ENCODE measurements at regions not wholly inside any gene's neighbourhood (a gene's known extent, or its start where the extent isn't known, plus 50 kb on each side); places are given as distances from the start of the nearest gene placed in this dataset.

DNA sequence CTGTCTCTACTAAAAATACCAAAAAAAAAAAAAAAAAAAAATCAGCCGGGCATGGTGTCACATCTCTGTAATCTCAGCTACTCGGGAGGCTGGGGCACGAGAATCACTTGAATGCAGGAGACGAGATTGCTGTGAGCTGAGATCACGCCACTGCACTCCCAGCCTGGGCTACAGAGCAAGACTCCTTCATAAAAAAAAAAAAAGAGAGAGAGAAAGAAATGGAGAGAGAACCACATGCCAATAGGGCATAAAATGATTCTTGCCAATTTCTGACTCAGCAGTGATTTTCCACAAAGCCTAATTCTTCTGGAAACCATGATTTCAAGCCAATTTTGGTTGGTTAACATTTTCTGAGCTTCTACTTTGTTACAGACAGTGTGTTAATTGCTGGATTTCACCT, 250.4 kb upstream of the SEL1L start:
- no peak overlapping the region for H3K27ac ChIP-seq (ENCODE audit: low read length)
- 79% methylated on average over 4 of the region's 5 CpGs for WGBS (ENCODE audit: insufficient coverage)
- H3K4me3 ChIP-seq (ENCODE audit: low read length) = no peak overlapping the region
- no peaks in the 10 kb centered on the region for H3K9me3 ChIP-seq (ENCODE audit: control insufficient read depth, insufficient read depth, low read length)
- Mint-ChIP-seq H3K4me3 (no peak overlapping the region), H3K27ac (no peak overlapping the region), H3K36me3 (no peaks in the 10 kb centered on the region), H3K27me3 (ENCODE audit: low read depth in 2 of 2) (no peaks in the 10 kb centered on the region), H3K4me1 (no peaks in the 10 kb centered on the region), H3K9me3 (peaks cover 12 to 19% of the 10 kb centered on the region in 2 donors)
- DNase-seq (no peak), ATAC-seq (no peak)
- no peaks in the 10 kb centered on the region for H3K27me3 ChIP-seq (ENCODE audit: control insufficient read depth, insufficient read depth, low read length)
- H3K36me3 ChIP-seq (ENCODE audit: control insufficient read depth, insufficient read depth, low read length) = no peaks in the 10 kb centered on the region
- TF ChIP-seq, protein P1, sequence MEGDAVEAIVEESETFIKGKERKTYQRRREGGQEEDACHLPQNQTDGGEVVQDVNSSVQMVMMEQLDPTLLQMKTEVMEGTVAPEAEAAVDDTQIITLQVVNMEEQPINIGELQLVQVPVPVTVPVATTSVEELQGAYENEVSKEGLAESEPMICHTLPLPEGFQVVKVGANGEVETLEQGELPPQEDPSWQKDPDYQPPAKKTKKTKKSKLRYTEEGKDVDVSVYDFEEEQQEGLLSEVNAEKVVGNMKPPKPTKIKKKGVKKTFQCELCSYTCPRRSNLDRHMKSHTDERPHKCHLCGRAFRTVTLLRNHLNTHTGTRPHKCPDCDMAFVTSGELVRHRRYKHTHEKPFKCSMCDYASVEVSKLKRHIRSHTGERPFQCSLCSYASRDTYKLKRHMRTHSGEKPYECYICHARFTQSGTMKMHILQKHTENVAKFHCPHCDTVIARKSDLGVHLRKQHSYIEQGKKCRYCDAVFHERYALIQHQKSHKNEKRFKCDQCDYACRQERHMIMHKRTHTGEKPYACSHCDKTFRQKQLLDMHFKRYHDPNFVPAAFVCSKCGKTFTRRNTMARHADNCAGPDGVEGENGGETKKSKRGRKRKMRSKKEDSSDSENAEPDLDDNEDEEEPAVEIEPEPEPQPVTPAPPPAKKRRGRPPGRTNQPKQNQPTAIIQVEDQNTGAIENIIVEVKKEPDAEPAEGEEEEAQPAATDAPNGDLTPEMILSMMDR (IDR thresholded peaks at IDR 0.05) = no peak
- H3K4me1 ChIP-seq (ENCODE audit: control insufficient read depth, insufficient read depth, low read length) = no peaks in the 10 kb centered on the region
- intact Hi-C loops (cut with micrococcal nuclease) = no loop called here

DNA sequence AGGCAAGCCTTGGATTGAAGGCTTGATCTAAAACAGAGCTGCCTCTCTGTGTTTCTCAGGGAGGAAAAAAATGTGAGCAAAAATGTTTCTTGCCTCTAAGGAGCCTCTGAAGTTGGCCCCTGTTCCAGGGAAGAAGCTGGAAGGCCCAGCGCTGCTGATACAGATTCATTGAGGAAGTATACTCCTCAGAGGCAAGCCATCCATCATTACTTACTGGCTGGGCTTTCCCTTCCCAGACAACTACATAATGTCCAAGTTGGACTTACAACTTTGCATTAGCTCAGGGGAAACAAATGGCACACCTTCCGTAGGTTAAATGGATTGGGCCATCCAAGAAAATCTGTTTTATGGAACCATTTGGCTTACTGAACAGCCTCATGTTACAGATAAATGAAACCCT, 263.7 kb upstream of the SEL1L start:
- Mint-ChIP-seq H3K9me3 (peaks cover 11% of the 10 kb centered on the region in 2 donors), H3K36me3 (no peaks in the 10 kb centered on the region), H3K4me3 (no peak overlapping the region), H3K27me3 (ENCODE audit: low read depth in 2 of 2) (no peaks in the 10 kb centered on the region), H3K27ac (no peak overlapping the region), H3K4me1 (no peaks in the 10 kb centered on the region)
- no peaks in the 10 kb centered on the region for H3K4me1 ChIP-seq (ENCODE audit: control insufficient read depth, insufficient read depth, low read length)
- H3K36me3 ChIP-seq (ENCODE audit: control insufficient read depth, insufficient read depth, low read length) = no peaks in the 10 kb centered on the region
- TF ChIP-seq, protein P1 (IDR thresholded peaks at IDR 0.05) = no peak
- WGBS (ENCODE audit: insufficient coverage) = 64% methylated on average over 2 of the region's 2 CpGs
- H3K9me3 ChIP-seq (ENCODE audit: control insufficient read depth, insufficient read depth, low read length) = no peaks in the 10 kb centered on the region
- H3K27ac ChIP-seq (ENCODE audit: low read length) = no peak overlapping the region
- ATAC-seq (no peak), DNase-seq (no peak)
- no peak overlapping the region for H3K4me3 ChIP-seq (ENCODE audit: low read length)
- no peaks in the 10 kb centered on the region for H3K27me3 ChIP-seq (ENCODE audit: control insufficient read depth, insufficient read depth, low read length)
- intact Hi-C loops (cut with micrococcal nuclease) = no loop called here

- DNase-seq = no peak
- no peak for ATAC-seq
- peaks cover 9 to 12% of the 10 kb centered on the region in 2 donors for H3K9me3 Mint-ChIP-seq
- no peak overlapping the region for H3K27ac Mint-ChIP-seq
- no peak overlapping the region for H3K4me3 Mint-ChIP-seq
- Histone ChIP-seq H3K4me1 (ENCODE audit: control insufficient read depth, insufficient read depth, low read length) (no peaks in the 10 kb centered on the region), H3K36me3 (ENCODE audit: control insufficient read depth, insufficient read depth, low read length) (no peaks in the 10 kb centered on the region), H3K4me3 (ENCODE audit: low read length) (no peak overlapping the region), H3K9me3 (ENCODE audit: control insufficient read depth, insufficient read depth, low read length) (no peaks in the 10 kb centered on the region), H3K27me3 (ENCODE audit: control insufficient read depth, insufficient read depth, low read length) (no peaks in the 10 kb centered on the region), H3K27ac (ENCODE audit: low read length) (no peak overlapping the region)
- TF ChIP-seq, protein P1 (IDR thresholded peaks at IDR 0.05) = no peak
- intact Hi-C loops (cut with micrococcal nuclease) = no loop called here
- no peaks in the 10 kb centered on the region for H3K4me1 Mint-ChIP-seq
- no peaks in the 10 kb centered on the region for H3K27me3 Mint-ChIP-seq (ENCODE audit: low read depth in 2 of 2)
- WGBS (ENCODE audit: insufficient coverage) = 91% methylated on average over 5 of the region's 5 CpGs
- no peaks in the 10 kb centered on the region for H3K36me3 Mint-ChIP-seq
These were observed 268.3 kb upstream of the SEL1L start for GRCh38 chr14:81801921-81802320.

GRCh38 chr14:81802341-81802740, 268.7 kb upstream of the SEL1L start:
- no peaks in the 10 kb centered on the region for H3K36me3 ChIP-seq (ENCODE audit: control insufficient read depth, insufficient read depth, low read length)
- H3K9me3 ChIP-seq (ENCODE audit: control insufficient read depth, insufficient read depth, low read length) = no peaks in the 10 kb centered on the region
- H3K27ac Mint-ChIP-seq = no peak overlapping the region
- peaks cover 9 to 12% of the 10 kb centered on the region in 2 donors for H3K9me3 Mint-ChIP-seq
- H3K4me3 Mint-ChIP-seq = no peak overlapping the region
- intact Hi-C loops (cut with micrococcal nuclease) = no loop called here
- no peaks in the 10 kb centered on the region for H3K27me3 Mint-ChIP-seq (ENCODE audit: low read depth in 2 of 2)
- TF ChIP-seq, protein P1 (IDR thresholded peaks at IDR 0.05) = no peak
- 70% methylated on average over 1 of the region's 2 CpGs for WGBS (ENCODE audit: insufficient coverage)
- no peaks in the 10 kb centered on the region for H3K27me3 ChIP-seq (ENCODE audit: control insufficient read depth, insufficient read depth, low read length)
- H3K4me1 Mint-ChIP-seq = no peaks in the 10 kb centered on the region
- H3K4me3 ChIP-seq (ENCODE audit: low read length) = no peak overlapping the region
- no peak overlapping the region for H3K27ac ChIP-seq (ENCODE audit: low read length)
- DNase-seq (no peak), ATAC-seq (no peak)
- no peaks in the 10 kb centered on the region for H3K36me3 Mint-ChIP-seq
- no peaks in the 10 kb centered on the region for H3K4me1 ChIP-seq (ENCODE audit: control insufficient read depth, insufficient read depth, low read length)

Data from natural killer cell (primary cell).